Pancreas (tissue), 10 donors: ENCODE measurements at regions not wholly inside any gene's neighbourhood (a gene's known extent, or its start where the extent isn't known, plus 50 kb on each side); places are given as distances from the start of the nearest gene placed in this dataset.
"Not testable (repeated sequence)": the region's sequence is repeated elsewhere in the genome, so short reads cannot be mapped to it uniquely, and the experiment has no call there.

ENCODE experiments used
- ATAC-seq, 4 donors: fragments of 200-7000 bp; cut with Tn5 transposase; one replicate each; pipeline versions ENCODE4 v1.8.0 to v1.9.1; 2020; ENCODE audit warnings: mild to moderate bottlenecking in 4 of 4, moderate library complexity in 4 of 4
- DNase-seq, 6 donors: peaks; one replicate each; pipeline ENCODE4 v3.0.0-alpha.2; 2020
- FAIRE-seq: peaks from 2 replicates; lab custom pipeline; 2012; peaks lifted over from hg19 to GRCh38; lab: Jason Lieb, UNC
- H3K27ac ChIP-seq, 4 donors: fragments of 200-600 bp; sonication (generic); 1 replicate in 3 of 4; 2 replicates in 1 of 4; pipeline versions ENCODE4 v1.5.0 to v1.8.0; 2020
- H3K27me3 ChIP-seq, 4 donors: fragments of 200-600 bp; one replicate each; pipeline ENCODE4 v1.8.0; 2021
- H3K36me3 ChIP-seq, 3 donors: fragments of 200-600 bp; sonication (generic) in 1 of 3; one replicate each; pipeline versions ENCODE4 v1.5.0 to v1.8.0; 2020 to 2021
- H3K4me1 ChIP-seq, 3 donors: fragments of 200-600 bp; one replicate each; pipeline ENCODE4 v1.8.0; 2021
- H3K4me3 ChIP-seq, 4 donors: fragments of 200-600 bp; sonication (generic) in 2 of 4; one replicate each; pipeline versions ENCODE4 v1.5.0 to v1.8.0; 2020 to 2021
- H3K9me3 ChIP-seq, 4 donors: fragments of 200-600 bp; one replicate each; pipeline ENCODE4 v1.8.0; 2021
- CTCF ChIP-seq, 4 donors: fragments of 200-600 bp; sonication (generic) in 3 of 4; IDR thresholded peaks; one replicate each; pipeline versions ENCODE4 v1.5.0 to v1.8.0; 2021; ENCODE audit warnings: antibody characterized with exemption in 4 of 4
- WGBS, 2 donors: extraction: QIAGEN DNeasy Blood & Tissue Kit; methylation state at CpG; one replicate each; pipeline ENCODE4 v1.1.7; 2013; 5-methylcytosine and 5-hydroxymethylcytosine counted together
- intact Hi-C, 3 donors: fragments of 100-400 bp; cut with DNase I; formaldehyde crosslinking; loops; one replicate each; pipeline versions ENCODE4 v1.11.1 to v1.14.2; 2022
- donor health status: healthy with polysubstance abuse.
- donor health status: DM: no; HTN: no; CAD: no; lungs with moderate emphysema.
- donor health status: DM: no; HTN: no; CAD: no.
- donor health status: control.
- donor health status: control.
- donor health status: Bipolar disorder and iron deficiency.
- donor health status: DM: yes; HTN: yes; CAD: no.
- donor health status: DM: no; HTN: no; CAD: no.
- donor health status: DM: no; HTN: no; CAD: no.
- donor health status: DM: yes; HTN: yes; CAD: no.

- FAIRE-seq (no peak), ATAC-seq (no peak), DNase-seq (no peak)
- no peak for TF ChIP-seq CTCF (IDR thresholded peaks at IDR 0.05)
- peaks cover 0 to 6% (median 0%) of the 10 kb centered on the region in 4 donors for H3K27me3 ChIP-seq
- no peak overlapping the region for H3K27ac ChIP-seq
- H3K4me1 ChIP-seq, result no peaks in the 10 kb centered on the region
- no peaks in the 10 kb centered on the region for H3K36me3 ChIP-seq
- no peaks in the 10 kb centered on the region for H3K9me3 ChIP-seq
- no peak overlapping the region for H3K4me3 ChIP-seq
- intact Hi-C loops, result no loop called here
Measured at GRCh38 chrX:64792598-64793337, 183.5 kb downstream of the ZC4H2 start.

DNA sequence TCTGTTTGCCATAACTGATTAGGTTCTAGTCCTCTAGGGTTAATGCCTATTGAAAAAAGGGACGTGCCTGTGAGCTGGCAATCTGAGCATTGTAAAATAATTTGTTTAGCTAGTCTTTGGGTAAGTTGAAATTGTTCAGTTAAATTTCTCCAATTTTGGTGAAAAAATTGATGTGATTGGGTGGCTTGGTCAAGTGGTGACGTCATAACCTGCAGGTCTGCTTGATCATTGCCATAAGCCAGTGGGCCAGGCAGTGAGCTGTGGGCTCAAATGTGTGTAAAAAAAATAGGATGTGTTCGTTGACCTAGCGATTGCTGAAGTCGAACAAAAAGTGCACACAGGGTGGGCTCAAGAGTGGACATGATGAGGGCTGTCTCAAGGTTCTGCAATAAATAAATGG is 193.3 kb downstream of the ZC4H2 start:
- Histone ChIP-seq H3K36me3 (no peaks in the 10 kb centered on the region), H3K27me3 (no peaks in the 10 kb centered on the region), H3K27ac (no peak overlapping the region), H3K9me3 (no peaks in the 10 kb centered on the region), H3K4me1 (no peaks in the 10 kb centered on the region), H3K4me3 (no peak overlapping the region)
- no peak for DNase-seq
- no peak for TF ChIP-seq CTCF (IDR thresholded peaks at IDR 0.05)
- no peak for FAIRE-seq
- ATAC-seq, result no peak
- WGBS, 2 donors, result 58 to 61% methylated on average over 5 of the region's 5 CpGs
- intact Hi-C loops, result no loop called here

DNA sequence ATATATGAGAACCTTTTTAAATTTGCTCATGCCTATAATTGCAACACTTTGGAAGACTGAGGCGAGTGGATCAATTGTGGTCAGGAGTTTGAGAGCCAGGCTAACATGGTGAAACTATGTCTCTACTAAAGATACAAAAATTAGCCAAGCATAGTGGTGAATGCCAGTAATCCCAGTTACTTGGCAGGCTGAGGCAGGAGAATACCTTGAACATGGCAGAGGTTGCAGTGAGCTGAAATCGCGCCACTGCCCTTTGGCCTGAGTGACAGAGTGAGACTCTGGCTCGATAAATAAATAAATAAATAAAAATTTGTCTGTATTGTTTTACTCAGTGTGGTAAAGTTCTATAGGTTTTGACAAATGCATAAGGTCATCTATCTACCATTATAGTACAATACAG is 218.2 kb downstream of the ZC4H2 start:
- Histone ChIP-seq H3K9me3 (no peaks in the 10 kb centered on the region), H3K4me1 (no peaks in the 10 kb centered on the region), H3K27ac (no peak overlapping the region), H3K27me3 (peaks cover 0 to 2% (median 0%) of the 10 kb centered on the region in 4 donors), H3K36me3 (no peaks in the 10 kb centered on the region), H3K4me3 (no peak overlapping the region)
- no peak for TF ChIP-seq CTCF (IDR thresholded peaks at IDR 0.05)
- DNase-seq (no peak), FAIRE-seq (no peak), ATAC-seq (no peak)
- intact Hi-C loops, result no loop called here
- WGBS, 2 donors, result 45 to 55% methylated on average over 4 of the region's 4 CpGs

GRCh38 chrX:64739792-64740378 is 236.4 kb downstream of the ZC4H2 start:
- Histone ChIP-seq H3K4me3 (no peak overlapping the region), H3K4me1 (no peaks in the 10 kb centered on the region), H3K9me3 (no peaks in the 10 kb centered on the region), H3K27ac (no peak overlapping the region), H3K36me3 (no peaks in the 10 kb centered on the region), H3K27me3 (no peaks in the 10 kb centered on the region)
- ATAC-seq, result no peak
- FAIRE-seq, result no peak
- no peak for TF ChIP-seq CTCF (IDR thresholded peaks at IDR 0.05)
- no peak for DNase-seq
- intact Hi-C loops, result no loop called here
- 45 to 49% methylated on average over 7 of the region's 7 CpGs for WGBS, 2 donors

- no peak for ATAC-seq
- peak in 2 of 6 donors; percentile 26 to 54 for DNase-seq
- intact Hi-C loops, result no loop called here
- no peak for FAIRE-seq
- Histone ChIP-seq H3K27me3 (no peaks in the 10 kb centered on the region), H3K4me3 (no peak overlapping the region), H3K9me3 (no peaks in the 10 kb centered on the region), H3K27ac (no peak overlapping the region), H3K36me3 (no peaks in the 10 kb centered on the region), H3K4me1 (no peaks in the 10 kb centered on the region)
- TF ChIP-seq CTCF (IDR thresholded peaks at IDR 0.05), result no peak
- 64 to 66% methylated on average over 9 of the region's 9 CpGs for WGBS, 2 donors
Measured at GRCh38 chrX:64698317-64698716, 277.9 kb downstream of the ZC4H2 start.

DNA sequence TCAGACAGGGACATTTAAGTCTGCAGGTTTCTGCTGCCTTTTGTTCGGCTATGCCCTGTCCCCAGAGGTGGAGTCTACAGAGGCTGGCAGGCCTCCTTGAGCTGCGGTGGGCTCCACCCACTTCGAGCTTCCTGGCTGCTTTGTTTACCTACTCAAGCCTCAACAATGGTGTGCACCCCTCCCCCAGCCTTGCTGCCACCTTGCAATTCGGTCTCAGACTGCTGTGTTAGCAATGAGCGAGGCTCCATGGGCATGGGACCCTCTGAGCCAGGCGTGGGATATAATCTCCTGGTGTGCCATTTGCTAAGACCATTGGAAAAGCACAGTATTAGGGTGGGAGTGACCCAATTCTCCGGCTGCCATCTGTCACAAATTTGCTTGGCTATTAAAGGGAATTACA is 280.9 kb downstream of the ZC4H2 start:
- DNase-seq, intact Hi-C loops, H3K36me3 ChIP-seq, H3K27ac ChIP-seq, H3K27me3 ChIP-seq, ATAC-seq, H3K4me1 ChIP-seq, FAIRE-seq, H3K4me3 ChIP-seq, H3K9me3 ChIP-seq: not testable (repeated sequence)
- 45 to 55% methylated on average over 7 of the region's 7 CpGs for WGBS, 2 donors
